Stimulated activated naive CD4-positive, alpha-beta T cell (primary cell): ENCODE measurements at regions not wholly inside any gene's neighbourhood (a gene's known extent, or its start where the extent isn't known, plus 50 kb on each side); places are given as distances from the start of the nearest gene placed in this dataset.
A peak's percentile ranks its signal among the peaks of the same experiment; 100 is the strongest.
"Not testable (repeated sequence)": the region's sequence is repeated elsewhere in the genome, so short reads cannot be mapped to it uniquely, and the experiment has no call there.

Experiments
- DNase-seq, 6 experiments: peaks; one replicate each; lab custom pipeline; 2025; lab: John Stamatoyannopoulos, UW

- no peak for DNase-seq
These were observed 109.1 kb downstream of the CRLF2 start for GRCh38 chrX:1103360-1103759.

GRCh38 chrX:1102786-1103185 lies 109.7 kb downstream of the CRLF2 start:
- no peak for DNase-seq

DNA sequence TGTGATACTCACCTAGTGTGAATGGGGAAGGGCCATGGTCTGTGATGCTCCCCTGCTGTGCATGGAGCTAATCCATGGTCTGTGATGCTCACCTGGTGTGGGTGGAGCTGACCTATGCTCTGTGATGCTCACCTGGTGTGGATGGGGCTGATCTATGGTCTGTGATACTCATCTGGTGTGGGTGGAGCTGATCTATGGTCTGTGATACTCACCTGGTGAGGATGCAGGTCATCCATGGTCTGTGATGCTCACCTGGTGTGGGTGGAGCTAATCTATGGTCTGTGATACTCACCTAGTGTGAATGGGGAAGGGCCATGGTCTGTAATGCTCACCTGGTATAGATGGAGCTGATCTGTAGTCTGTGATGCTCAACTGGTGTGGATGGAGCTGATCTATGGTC lies 110.2 kb downstream of the CRLF2 start:
- DNase-seq: not testable (repeated sequence)

GRCh38 chrX:1099146-1099770 lies 113.2 kb downstream of the CRLF2 start:
- DNase-seq: no peak

DNA sequence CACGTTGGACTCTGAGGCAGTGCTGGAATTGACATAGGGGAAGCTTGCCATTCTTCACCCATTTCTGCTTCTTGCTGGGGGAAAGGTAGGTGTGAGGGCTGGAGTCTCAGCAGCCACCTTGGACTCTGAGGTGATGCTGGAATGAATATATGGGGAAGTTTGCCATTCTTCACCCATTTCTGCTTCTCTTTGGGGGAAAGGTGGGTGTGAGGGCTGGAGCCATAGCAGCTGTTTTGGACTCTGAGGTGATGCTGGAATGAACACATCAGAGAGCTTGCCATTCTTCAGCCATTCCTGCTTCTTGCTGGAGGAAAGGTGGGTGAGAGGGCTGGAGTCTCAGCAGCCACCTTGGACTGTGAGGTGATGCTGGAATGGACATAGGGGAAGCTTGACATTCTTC lies 115.1 kb downstream of the CRLF2 start:
- no peak for DNase-seq

DNA sequence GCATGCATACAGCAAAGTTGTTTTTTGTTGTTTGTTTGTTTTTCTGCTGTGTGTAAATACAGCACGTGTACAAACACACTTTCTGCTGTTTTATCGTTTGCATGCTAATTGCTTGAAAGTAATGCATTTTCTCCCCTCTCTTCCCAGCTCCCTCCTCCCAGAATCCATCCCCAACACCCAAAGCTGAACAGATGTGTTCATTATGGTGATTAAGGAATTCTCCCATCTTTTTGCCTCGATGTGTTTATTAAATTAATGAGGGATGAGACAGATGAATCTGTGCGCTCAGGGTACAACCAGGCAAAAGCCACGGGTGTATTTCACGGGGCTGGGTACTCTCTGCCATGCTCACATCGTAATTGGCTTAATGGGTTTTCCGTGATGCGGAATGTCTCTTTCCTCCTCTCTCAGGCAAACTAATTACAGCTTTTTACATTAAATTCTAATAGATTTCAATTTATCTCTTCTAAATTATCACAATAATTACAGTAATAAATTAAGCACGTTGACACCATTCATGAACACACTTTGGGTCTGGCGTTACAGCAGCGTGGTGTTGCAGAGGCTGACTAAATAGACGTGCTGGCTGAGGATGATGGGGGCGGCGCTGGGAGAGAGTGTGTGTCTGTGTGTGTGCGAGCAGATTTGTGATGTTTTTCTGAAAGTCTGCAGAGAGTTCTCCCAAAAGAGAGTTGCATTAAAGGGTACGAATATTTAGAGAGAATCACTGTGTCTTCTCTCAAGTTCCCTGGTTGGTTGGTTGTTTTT lies 117.7 kb downstream of the CRLF2 start:
- DNase-seq: no peak

DNA sequence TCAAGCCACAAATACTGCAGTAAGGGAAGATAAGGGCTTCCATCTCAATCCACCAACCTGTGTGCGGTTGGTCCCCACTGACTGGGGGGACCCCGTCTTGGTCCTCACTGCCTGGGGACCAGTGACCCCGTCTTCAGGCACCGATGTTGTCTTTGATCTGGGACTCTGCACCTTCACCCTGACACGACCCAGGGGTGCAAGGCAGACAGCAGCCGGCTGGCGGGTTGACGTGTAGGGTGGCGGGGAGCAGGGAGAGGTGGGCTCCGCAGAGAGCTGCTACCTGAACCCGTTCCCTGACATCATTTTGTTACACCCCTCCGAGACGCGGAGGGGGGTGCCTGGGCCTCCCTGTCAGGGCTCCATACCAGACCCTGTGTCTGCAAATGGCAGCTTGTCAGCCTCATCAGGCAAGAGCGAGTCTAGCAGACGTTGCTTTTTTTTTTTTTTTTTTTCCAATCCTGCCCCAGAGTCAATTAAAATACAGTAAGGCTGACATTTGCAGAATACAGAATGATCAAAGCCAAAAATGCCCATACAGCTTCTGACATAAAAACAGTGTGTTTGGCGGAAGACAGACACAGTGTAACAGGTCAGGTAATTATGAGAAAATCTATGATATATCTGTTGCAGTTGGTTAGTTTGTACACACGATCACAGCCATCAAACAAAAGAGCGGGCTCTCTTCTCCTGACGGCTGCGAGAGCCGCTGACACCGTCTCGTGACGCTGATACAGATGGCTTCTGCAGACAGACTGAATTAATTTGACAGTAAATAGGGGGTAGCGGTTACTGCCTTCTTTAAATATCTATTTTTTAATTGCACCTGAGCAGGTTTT lies 118.6 kb downstream of the CRLF2 start:
- DNase-seq: no peak

DNA sequence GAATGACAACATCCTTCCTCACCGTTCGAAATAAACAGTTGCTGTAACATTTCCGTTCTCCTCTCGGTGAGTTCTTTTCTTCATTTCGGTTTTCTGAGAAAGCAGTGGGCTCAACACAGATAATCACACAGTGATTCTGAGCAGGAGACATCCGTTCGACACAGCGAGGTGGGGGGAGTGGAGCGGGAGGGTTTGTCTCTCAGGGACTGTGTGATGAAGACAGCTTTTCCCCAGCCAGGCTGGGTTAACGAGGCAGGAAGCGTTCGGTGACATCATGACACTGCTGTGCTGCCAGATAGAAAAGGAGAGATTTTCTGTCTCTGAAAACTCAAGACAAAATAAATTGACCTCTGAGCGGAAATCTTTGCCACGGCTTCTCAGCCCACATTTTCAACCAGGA lies 119.3 kb downstream of the CRLF2 start:
- no peak for DNase-seq

DNA sequence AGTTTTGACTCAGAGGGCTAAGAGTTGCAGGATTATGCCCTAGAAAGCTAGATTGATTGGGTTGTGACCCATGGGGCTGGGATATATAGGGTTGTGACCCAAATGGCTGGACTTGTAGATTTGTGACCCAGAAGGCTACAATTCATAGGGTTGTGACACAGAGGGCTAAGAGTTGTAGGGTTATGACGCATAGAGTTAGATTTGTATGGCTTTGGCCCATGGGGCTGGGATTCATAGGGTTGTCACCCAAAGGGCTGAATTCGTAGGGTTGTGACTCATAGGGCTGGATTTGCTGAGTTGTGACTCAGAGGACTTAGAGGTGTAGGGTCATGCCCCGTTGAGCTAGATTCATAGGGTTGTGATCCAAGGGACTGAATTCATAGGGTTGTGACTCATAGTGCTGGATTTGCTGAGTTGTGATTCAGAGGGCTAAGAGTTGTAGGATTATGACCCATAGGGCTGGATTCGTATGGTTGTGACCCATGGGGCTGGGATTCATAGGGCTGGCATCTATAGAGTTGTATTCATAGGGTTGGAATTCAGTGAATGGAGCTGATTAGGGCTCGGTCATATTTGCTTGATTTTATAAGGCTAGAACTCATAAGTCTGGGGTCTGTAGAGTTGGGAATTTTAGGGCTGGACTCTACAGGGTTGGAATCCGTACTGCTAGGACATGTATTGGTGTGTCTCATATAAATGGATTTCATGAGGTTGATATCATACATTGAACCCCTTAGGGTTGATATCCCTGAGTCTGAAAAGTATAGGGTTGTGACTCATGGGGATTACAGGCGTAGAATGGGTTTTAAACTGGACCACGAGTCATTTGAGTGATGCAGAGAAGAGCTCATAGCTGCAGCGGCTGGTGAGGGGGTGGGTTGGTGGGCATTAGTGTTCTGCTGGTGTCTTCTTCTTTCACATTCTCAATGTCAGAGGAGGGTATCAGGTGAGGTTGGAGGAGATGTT lies 125.7 kb downstream of the CRLF2 start:
- DNase-seq: no peak

GRCh38 chrX:1085871-1086270 lies 126.6 kb downstream of the CRLF2 start:
- not testable (repeated sequence) for DNase-seq

DNA sequence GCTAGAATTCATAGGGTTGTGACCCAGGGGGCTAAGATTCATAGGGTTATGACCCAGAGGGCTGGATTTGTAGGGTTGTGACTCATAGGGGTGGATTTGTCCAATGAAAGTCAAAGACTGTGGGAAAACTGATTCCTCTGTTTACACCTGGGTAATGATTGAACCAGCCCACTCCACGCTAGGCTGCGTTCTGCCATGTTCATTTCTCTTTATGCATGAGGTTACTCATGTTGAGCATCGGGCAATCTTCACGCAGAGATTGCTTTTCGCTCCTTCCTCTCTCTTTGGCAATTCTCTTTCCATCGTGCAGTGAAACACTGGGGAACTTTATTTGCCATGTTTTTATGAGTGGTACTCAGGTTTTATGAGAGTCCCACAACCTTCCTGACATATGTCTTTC lies 127.8 kb downstream of the CRLF2 start:
- no peak for DNase-seq

GRCh38 chrX:1076871-1077651 lies 135.4 kb downstream of the CRLF2 start:
- DNase-seq: peak in 1 of 6 experiments; percentile 13

- DNase-seq: no peak
These were observed 136.7 kb downstream of the CRLF2 start for GRCh38 chrX:1075741-1076140.

DNA sequence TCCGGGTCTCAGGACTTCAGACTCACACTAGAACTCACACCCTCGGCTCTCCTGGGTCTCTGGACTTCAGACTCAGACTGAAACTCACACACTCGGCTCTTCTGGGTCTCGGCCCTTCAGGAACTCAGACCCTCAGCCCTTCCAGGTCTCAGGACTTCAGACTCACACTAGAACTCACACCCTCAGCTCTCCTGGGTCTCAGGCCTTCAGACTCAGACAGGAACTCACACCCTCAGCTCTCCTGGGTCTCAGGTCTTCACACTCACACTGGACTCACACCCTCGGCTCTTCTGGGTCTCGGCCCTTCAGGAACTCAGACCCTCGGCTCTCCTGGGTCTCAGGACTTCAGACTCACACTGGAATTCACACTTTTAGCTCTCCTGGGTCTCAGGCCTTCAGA lies 137.3 kb downstream of the CRLF2 start:
- DNase-seq: no peak

GRCh38 chrX:1074755-1075154 lies 137.7 kb downstream of the CRLF2 start:
- no peak for DNase-seq

DNA sequence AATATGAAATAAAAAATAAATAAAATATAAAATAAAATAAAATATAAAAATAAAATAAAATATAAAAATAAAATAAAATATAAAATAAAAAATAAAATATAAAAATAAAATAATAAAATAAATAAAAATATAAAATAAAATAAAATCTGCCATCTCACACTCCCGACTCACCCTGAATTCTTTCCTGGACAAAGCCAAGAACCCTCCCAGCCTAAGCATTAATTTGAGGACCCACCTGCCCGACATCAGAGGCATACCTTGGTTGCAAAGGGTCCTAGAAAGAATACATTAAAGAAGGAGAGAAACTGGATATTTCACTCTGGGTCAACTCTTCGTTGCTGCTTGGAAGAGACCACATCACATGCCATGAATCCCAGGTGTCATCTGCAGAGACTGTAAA lies 138.3 kb downstream of the CRLF2 start:
- no peak for DNase-seq

DNA sequence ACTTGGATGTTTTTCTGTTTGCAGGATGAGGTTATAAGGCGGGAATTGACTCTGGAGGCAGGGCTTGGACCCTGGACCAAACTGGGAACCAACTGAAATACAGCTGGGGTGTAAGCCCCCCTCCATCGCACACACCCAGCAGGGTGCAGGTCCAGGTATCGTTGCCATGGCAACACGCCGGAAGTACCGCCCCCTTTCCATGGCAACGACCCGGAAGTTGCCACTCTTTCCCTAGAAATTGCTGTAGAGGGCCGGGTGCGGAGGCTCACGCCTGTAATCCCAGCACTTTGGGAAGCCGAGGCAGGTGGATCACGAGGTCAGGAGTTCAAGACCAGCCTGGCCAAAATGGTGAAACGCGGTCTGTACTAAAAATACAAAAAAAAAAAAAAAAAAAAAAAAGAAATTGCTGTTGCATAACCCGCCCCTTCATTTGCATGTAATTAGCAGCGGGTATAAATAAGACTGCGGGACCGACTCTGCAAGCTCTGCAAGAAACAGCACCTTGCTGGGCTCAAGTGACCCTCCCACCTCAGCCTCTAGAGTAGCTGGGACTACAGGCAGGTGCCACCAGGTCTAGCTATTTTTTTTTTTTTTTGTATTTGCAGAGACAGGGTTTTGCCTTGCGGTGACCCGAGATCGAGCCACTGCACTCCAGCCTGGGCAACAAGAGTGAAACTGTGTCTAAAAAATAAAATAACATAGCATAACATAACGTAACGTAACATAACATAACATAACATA lies 139.6 kb downstream of the CRLF2 start:
- no peak for DNase-seq

DNA sequence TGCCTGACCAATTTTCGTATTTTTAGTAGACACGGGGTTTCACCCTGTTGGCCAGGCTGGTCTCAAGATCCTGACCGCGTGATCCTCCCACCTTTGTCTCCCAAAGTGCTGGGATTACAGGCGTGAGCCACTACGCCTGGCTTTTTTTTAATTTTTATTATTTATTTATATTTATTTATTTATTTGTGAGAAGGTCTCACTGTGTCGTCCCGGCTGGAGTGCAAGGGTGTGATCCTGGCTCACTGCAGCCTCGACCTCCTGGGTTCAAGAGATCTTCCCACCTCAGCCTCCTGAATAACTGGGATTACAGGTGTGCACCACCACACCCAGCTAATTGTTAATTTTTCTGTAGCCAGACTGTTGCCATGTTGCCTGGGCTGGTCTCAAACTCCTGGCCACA lies 141.1 kb downstream of the CRLF2 start:
- DNase-seq: no peak

- DNase-seq: no peak
These were observed 150.1 kb downstream of the CRLF2 start for GRCh38 chrX:1062351-1062750.

DNA sequence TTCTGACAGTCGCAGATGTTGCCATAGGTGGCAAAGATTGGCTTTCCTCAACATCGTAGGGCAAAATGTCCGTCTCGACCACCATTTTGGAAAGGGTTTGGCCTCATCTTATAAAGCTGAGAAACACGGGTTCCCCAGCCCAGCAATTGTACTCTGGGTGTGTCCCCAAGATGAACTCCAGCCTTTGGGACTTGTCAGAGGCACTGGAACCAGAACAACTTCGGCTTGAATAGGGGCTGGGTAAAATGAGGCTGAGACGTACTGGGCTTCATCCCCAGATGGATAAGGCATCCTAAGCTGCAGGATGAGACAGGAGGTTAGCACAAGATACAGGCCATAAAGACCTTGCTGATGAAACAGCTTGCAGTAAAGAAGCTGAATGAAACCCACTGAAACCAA lies 151.9 kb downstream of the CRLF2 start:
- DNase-seq: no peak
